Pons (tissue), 1 donor: ENCODE measurements at regions not wholly inside any gene's neighbourhood (a gene's known extent, or its start where the extent isn't known, plus 50 kb on each side); places are given as distances from the start of the nearest gene placed in this dataset.
"Not testable (repeated sequence)": the region's sequence is repeated elsewhere in the genome, so short reads cannot be mapped to it uniquely, and the experiment has no call there.

Experiments
- DNase-seq: peaks from one replicate; pipeline ENCODE4 v3.0.0-alpha.2; 2016; ENCODE audit warnings: low spot score

DNA sequence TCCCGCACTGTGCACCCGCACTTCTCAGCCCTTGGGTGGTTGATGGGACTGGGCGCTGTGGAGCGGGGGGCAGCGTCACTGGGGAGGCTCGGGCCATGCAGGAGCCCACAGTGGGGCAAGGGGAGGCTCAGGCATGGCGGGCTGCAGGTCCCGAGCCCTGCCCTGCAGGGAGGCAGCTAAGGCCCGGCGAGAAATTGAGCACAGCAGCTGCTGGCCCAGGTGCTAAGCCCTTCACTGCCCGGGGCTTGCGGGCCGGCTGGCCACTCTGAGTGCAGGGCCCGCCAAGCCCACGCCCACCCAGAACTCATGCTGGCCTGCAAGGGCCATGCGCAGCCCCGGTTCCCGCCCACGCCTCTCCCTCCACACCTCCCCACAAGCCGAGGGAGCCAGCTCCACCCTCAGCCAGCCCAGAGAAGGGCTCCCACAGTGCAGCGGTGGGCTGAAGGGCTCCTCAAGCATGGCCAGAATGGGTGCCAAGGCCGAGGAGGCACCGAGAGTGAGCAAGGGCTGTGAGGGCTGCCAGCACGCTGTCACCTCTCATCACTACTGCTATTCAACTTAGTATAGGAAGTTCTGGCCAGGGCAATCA is 60.3 kb upstream of the FBXL17 start:
- not testable (repeated sequence) for DNase-seq

DNA sequence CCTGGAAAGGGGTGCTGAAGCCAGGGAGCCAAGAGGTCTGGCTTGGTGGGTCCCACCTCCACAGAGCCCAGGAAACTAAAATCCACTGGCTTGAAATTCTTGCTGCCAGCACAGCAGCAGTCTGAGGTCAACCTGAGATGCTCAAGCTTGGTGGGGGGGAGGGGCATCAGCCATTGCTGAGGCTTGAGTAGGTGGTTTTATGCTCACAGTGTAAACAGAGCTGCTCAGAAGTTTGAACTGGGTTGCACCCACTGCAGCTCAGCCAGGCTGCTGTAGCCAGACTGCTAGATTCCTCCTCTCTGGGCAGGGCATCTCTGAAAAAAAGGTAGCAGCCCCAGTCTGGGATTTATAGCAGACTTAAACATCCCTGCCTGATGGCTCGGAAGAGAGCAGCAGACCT is 55.5 kb upstream of the FBXL17 start:
- no peak for DNase-seq

DNA sequence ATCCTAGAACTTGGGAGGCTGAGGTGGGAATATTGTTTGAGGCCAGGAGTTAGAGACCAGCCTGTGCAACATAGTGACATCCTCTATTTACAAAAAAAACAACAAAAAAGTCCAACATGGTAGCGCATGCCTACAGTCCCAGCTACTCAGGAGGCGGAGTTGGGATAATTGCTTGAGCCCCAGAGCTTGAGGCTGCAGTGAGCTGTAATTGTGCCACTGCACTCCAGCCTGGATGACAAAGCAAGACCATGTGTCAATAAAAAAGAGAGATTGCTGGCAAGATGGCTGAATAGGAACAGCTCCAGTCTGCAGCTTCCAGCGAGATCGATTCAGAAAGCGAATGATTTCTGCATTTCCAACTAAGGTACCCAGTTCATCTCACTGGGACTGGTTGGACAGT is 54.8 kb upstream of the FBXL17 start:
- DNase-seq, result no peak

DNA sequence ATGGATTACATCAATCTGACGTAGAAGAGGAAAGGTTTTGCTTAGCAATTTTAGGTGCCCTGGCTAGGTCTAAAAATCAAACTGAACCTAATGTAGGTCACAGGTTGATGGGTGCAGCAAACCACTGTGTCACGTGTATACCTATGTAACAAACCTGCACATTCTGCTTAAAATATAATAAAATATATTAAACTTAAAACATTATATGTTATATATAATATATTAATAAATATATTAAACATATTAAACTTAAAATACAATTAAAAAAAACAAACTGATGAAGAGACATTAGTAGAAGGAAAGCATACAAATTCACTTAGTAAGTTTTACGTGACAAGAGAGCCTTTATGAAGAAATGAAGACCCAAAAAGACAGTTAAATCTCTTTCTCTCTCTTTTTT is 51.7 kb upstream of the FBXL17 start:
- DNase-seq, result no peak

DNA sequence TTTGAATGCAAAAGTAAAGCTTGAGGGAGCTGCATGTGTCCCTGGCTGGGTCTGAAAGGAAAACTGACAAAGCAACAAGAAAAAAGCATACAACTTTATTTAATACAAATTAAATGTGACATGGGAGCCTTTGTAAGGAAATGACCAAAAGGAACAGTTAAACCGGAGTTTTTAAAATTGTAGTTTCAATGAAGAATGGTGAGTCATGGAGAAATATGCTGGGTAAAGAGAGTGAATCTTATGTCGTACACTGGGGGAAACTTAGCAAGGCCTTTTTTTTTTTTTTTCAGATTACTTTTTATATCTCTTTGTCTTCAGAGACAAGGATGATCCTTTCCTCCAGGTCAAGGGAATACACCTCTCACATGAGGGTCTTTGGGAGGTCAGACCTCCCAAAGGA is 50.1 kb upstream of the FBXL17 start:
- DNase-seq, result no peak
